HEK293 (cell line): ENCODE measurements at regions not wholly inside any gene's neighbourhood (a gene's known extent, or its start where the extent isn't known, plus 50 kb on each side); places are given as distances from the start of the nearest gene placed in this dataset.

Experiments
- CTCF ChIA-PET: fragments of 350-600 bp; formaldehyde crosslinking; extraction: SDS; loops from one replicate; lab custom pipeline; 2021; ENCODE audit warnings: antibody characterized with exemption; lab: Yijun Ruan, JAX
- POLR2A ChIA-PET: fragments of 300-600 bp; formaldehyde crosslinking; extraction: SDS; loops from one replicate; lab custom pipeline; 2020; ENCODE audit warnings: antibody characterized with exemption, inconsistent platforms; lab: Yijun Ruan, JAX
- H3K27ac ChIP-seq: fragments of 200-500 bp; sonication (Bioruptor generic); 2 replicates; pipeline ENCODE4 v1.5.1; 2014; ENCODE audit warnings: low read depth, low read length, control low read depth, inconsistent platforms; ENCODE audit errors: extremely low read depth
- H3K36me3 ChIP-seq, 2 experiments: fragments of 200-500 bp in 1 of 2; sonication (Bioruptor generic) in 1 of 2; 1 replicate in 1 of 2; 2 replicates in 1 of 2; pipeline ENCODE4 v1.5.1; 2014 to 2017; ENCODE audit warnings: inconsistent platforms in 2 of 2, low read length in 2 of 2; ENCODE audit not compliant: control insufficient read depth in 2 of 2, insufficient read depth in 1 of 2
- H3K4me1 ChIP-seq: fragments of 200-500 bp; sonication (Bioruptor generic); 2 replicates; pipeline ENCODE4 v1.5.1; 2014; ENCODE audit warnings: mild to moderate bottlenecking, low read length, inconsistent platforms; ENCODE audit not compliant: control insufficient read depth, insufficient read depth
- H3K4me3 ChIP-seq: 2 replicates; pipeline ENCODE4 v1.5.1; 2011; ENCODE audit warnings: low read depth, mild to moderate bottlenecking, control low read depth, low read length, moderate library complexity
- H3K9me3 ChIP-seq: fragments of 200-500 bp; sonication (Bioruptor generic); 2 replicates; pipeline ENCODE4 v1.5.1; 2014; ENCODE audit warnings: low read depth, low read length, inconsistent platforms; ENCODE audit not compliant: control insufficient read depth, insufficient read depth
- BCL11B ChIP-seq: fragments of 450-650 bp; formaldehyde crosslinking; IDR thresholded peaks from 2 replicates; pipeline ENCODE4 v1.5.1; 2016; ENCODE audit warnings: low read depth, missing biosample characterization, missing genetic modification characterization
- EGR2 ChIP-seq: fragments of 450-650 bp; formaldehyde crosslinking; IDR thresholded peaks from 2 replicates; pipeline ENCODE4 v1.5.1; 2016; ENCODE audit warnings: low read depth, missing biosample characterization, missing genetic modification characterization
- KLF1 ChIP-seq: fragments of 450-650 bp; formaldehyde crosslinking; IDR thresholded peaks from 2 replicates; pipeline ENCODE4 v1.5.1; 2016; ENCODE audit warnings: missing biosample characterization, missing genetic modification characterization
- KLF8 ChIP-seq: fragments of 450-650 bp; formaldehyde crosslinking; IDR thresholded peaks from 2 replicates; pipeline ENCODE4 v1.5.1; 2016; ENCODE audit warnings: missing biosample characterization, missing genetic modification characterization
- MEIS1 ChIP-seq: sonication (generic); formaldehyde crosslinking; IDR thresholded peaks from 2 replicates; pipeline ENCODE4 v1.8.1; 2022; ENCODE audit warnings: missing genetic modification reagents, mild to moderate bottlenecking, borderline replicate concordance
- SP2 ChIP-seq: fragments of 450-650 bp; formaldehyde crosslinking; IDR thresholded peaks from 2 replicates; pipeline ENCODE4 v1.5.1; 2016; ENCODE audit warnings: missing biosample characterization, missing genetic modification characterization
- ZBTB8A ChIP-seq: fragments of 450-650 bp; formaldehyde crosslinking; IDR thresholded peaks from 2 replicates; pipeline ENCODE4 v1.5.1; 2016; ENCODE audit warnings: missing biosample characterization, missing genetic modification characterization
- ZFHX2 ChIP-seq: fragments of 450-650 bp; formaldehyde crosslinking; conservative IDR thresholded peaks from 2 replicates; pipeline ENCODE4 v1.5.1; 2016; ENCODE audit warnings: missing biosample characterization, missing genetic modification characterization
- ZNF112 ChIP-seq: fragments of 450-650 bp; formaldehyde crosslinking; IDR thresholded peaks from 2 replicates; pipeline ENCODE4 v1.5.0; 2017; ENCODE audit warnings: missing biosample characterization, missing genetic modification characterization
- ZNF114 ChIP-seq: fragments of 450-650 bp; formaldehyde crosslinking; IDR thresholded peaks from 2 replicates; pipeline ENCODE4 v1.5.0; 2017; ENCODE audit warnings: missing biosample characterization, missing genetic modification characterization
- ZNF132 ChIP-seq: fragments of 450-650 bp; formaldehyde crosslinking; IDR thresholded peaks from 2 replicates; pipeline ENCODE4 v1.5.1; 2017; ENCODE audit warnings: missing biosample characterization, missing genetic modification characterization, borderline replicate concordance
- ZNF350 ChIP-seq: fragments of 450-650 bp; formaldehyde crosslinking; IDR thresholded peaks from 2 replicates; pipeline ENCODE4 v1.5.0; 2017; ENCODE audit warnings: missing biosample characterization, mild to moderate bottlenecking, missing genetic modification characterization
- ZNF426 ChIP-seq: fragments of 450-650 bp; formaldehyde crosslinking; IDR thresholded peaks from 2 replicates; pipeline ENCODE4 v1.5.1; 2017; ENCODE audit warnings: missing biosample characterization, missing genetic modification characterization, mild to moderate bottlenecking, inconsistent platforms, moderate library complexity
- ZNF48 ChIP-seq: fragments of 450-650 bp; formaldehyde crosslinking; IDR thresholded peaks from 2 replicates; pipeline ENCODE4 v1.5.1; 2016; ENCODE audit warnings: missing biosample characterization, missing genetic modification characterization
- ZNF549 ChIP-seq: fragments of 450-650 bp; IDR thresholded peaks from 2 replicates; pipeline ENCODE4 v1.5.1; 2018; ENCODE audit warnings: missing biosample characterization, missing genetic modification characterization, mild to moderate bottlenecking, inconsistent platforms, moderate library complexity
- ZNF558 ChIP-seq: fragments of 450-650 bp; formaldehyde crosslinking; IDR thresholded peaks from 2 replicates; pipeline ENCODE4 v1.5.1; 2016; ENCODE audit warnings: missing biosample characterization, missing genetic modification characterization
- ZNF658 ChIP-seq: fragments of 450-650 bp; formaldehyde crosslinking; IDR thresholded peaks from 2 replicates; pipeline ENCODE4; 2016; ENCODE audit warnings: missing biosample characterization, missing genetic modification characterization
- ZNF670 ChIP-seq: fragments of 450-650 bp; formaldehyde crosslinking; IDR thresholded peaks from 2 replicates; pipeline ENCODE4 v1.5.1; 2016; ENCODE audit warnings: missing biosample characterization, missing genetic modification characterization, low read depth
- ZNF791 ChIP-seq: fragments of 450-650 bp; formaldehyde crosslinking; IDR thresholded peaks from 2 replicates; pipeline ENCODE4 v1.5.1; 2016; ENCODE audit warnings: missing biosample characterization, missing genetic modification characterization
- ZNF837 ChIP-seq: fragments of 450-650 bp; formaldehyde crosslinking; IDR thresholded peaks from 2 replicates; pipeline ENCODE4 v1.5.1; 2016; ENCODE audit warnings: missing biosample characterization, missing genetic modification characterization
- TF ChIP-seq, protein P1 (sequence below): fragments of 450-650 bp; formaldehyde crosslinking; IDR thresholded peaks from 2 replicates; pipeline ENCODE4 v1.5.1; 2016; ENCODE audit warnings: missing biosample characterization, missing genetic modification characterization
- TF ChIP-seq, protein P2 (sequence below): fragments of 450-650 bp; formaldehyde crosslinking; IDR thresholded peaks from 2 replicates; pipeline ENCODE4 v1.5.1; 2017; ENCODE audit warnings: missing biosample characterization, missing genetic modification characterization

- Histone ChIP-seq H3K4me1 (no peaks in the 10 kb centered on the region), H3K4me3 (no peak overlapping the region), H3K9me3 (no peaks in the 10 kb centered on the region), H3K27ac (no peak overlapping the region), H3K36me3 (no peaks in the 10 kb centered on the region)
- TF ChIP-seq ZBTB8A (tag by site-specific recombination) (no peak), ZNF112 (tag by site-specific recombination) (no peak), KLF1 (tag by site-specific recombination) (no peak), ZNF658 (no peak), ZNF114 (tag by site-specific recombination) (no peak), MEIS1 (CRISPR knock-in tag) (no peak), SP2 (tag by site-specific recombination) (no peak), BCL11B (tag by site-specific recombination) (no peak), ZNF670 (no peak), EGR2 (tag by site-specific recombination) (no peak), ZNF48 (tag by site-specific recombination) (no peak), ZNF132 (tag by site-specific recombination) (no peak), ZNF791 (no peak), ZNF350 (no peak), ZFHX2 (no peak)
- TF ChIP-seq, protein P1, sequence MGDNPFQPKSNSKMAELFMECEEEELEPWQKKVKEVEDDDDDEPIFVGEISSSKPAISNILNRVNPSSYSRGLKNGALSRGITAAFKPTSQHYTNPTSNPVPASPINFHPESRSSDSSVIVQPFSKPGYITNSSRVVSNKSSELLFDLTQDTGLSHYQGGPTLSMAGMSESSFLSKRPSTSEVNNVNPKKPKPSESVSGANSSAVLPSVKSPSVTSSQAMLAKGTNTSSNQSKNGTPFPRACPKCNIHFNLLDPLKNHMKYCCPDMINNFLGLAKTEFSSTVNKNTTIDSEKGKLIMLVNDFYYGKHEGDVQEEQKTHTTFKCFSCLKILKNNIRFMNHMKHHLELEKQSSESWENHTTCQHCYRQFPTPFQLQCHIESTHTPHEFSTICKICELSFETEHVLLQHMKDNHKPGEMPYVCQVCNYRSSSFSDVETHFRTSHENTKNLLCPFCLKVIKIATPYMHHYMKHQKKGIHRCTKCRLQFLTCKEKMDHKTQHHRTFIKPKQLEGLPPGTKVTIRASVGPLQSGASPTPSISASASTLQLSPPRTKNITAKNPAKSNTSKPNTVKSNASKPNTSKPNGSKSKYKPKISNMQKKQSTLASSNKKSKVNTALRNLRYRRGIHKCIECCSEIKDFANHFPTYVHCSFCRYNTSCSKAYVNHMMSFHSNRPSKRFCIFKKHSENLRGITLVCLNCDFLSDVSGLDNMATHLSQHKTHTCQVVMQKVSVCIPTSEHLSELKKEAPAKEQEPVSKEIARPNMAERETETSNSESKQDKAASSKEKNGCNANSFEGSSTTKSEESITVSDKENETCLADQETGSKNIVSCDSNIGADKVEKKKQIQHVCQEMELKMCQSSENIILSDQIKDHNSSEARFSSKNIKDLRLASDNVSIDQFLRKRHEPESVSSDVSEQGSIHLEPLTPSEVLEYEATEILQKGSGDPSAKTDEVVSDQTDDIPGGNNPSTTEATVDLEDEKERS = no peak
- TF ChIP-seq, protein P2, sequence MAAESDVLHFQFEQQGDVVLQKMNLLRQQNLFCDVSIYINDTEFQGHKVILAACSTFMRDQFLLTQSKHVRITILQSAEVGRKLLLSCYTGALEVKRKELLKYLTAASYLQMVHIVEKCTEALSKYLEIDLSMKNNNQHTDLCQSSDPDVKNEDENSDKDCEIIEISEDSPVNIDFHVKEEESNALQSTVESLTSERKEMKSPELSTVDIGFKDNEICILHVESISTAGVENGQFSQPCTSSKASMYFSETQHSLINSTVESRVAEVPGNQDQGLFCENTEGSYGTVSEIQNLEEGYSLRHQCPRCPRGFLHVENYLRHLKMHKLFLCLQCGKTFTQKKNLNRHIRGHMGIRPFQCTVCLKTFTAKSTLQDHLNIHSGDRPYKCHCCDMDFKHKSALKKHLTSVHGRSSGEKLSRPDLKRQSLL (tag by site-specific recombination) = no peak
- ChIA-PET POLR2A (no interaction called here), CTCF (no interaction called here)
These were observed 109.2 kb downstream of the ANXA2R start for GRCh38 chr5:42930934-42931333.

DNA sequence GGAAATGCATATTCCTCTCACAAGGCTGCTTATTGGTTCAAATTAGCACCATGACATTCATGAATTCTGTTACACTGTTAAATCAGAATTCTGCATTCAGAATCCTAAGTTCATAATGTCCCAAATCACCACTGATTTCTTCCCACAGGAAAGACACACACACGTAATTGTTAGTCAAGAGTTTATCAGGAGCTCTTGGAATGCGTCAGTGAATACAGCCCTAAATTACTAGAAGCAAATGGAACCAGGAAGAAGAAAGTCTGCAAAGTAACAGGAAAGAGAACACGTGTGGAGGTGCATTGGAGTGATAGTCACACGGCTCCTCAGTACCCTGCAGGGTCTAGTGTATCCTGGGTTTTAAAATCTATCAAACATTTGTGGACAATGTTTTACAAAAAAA, 110.2 kb downstream of the ANXA2R start:
- CTCF ChIA-PET = no interaction called here
- Histone ChIP-seq H3K4me1 (no peaks in the 10 kb centered on the region), H3K36me3 (no peaks in the 10 kb centered on the region), H3K27ac (no peak overlapping the region)
- no peak for TF ChIP-seq ZNF549 (tag by site-specific recombination)
- no peak for TF ChIP-seq KLF8 (tag by site-specific recombination)
- no peak for TF ChIP-seq ZNF426 (tag by site-specific recombination)
- TF ChIP-seq ZNF558 (tag by site-specific recombination) = no peak
- TF ChIP-seq ZNF837 (tag by site-specific recombination) = no peak
- TF ChIP-seq, all 188 proteins: peak for 0
- Histone ChIP-seq H3K4me3 (no peak overlapping the region), H3K9me3 (no peaks in the 10 kb centered on the region)
- POLR2A ChIA-PET = interaction anchor here (0.6 kb wide), 1 partner anchor 59 kb away, joined by 4 read pairs; no protein-coding TSS in a partner anchor
